A673 (cell line): ENCODE measurements at regions not wholly inside any gene's neighbourhood (a gene's known extent, or its start where the extent isn't known, plus 50 kb on each side); places are given as distances from the start of the nearest gene placed in this dataset.

ENCODE experiments used
- EZH2 ChIP-seq: fragments of 200-600 bp; sonication (generic); IDR thresholded peaks from 2 replicates; pipeline ENCODE4 v1.6.1; 2017; ENCODE audit warnings: borderline replicate concordance, low read depth, mild to moderate bottlenecking, mixed read lengths, antibody characterized with exemption, low read length; ENCODE audit not compliant: poor library complexity, severe bottlenecking
- TF ChIP-seq, protein P1 (sequence below): fragments of 300-800, 200-600 bp; sonication (generic); conservative IDR thresholded peaks from 2 replicates; pipeline ENCODE4 v1.5.1; 2017; ENCODE audit warnings: low read depth, mild to moderate bottlenecking, antibody characterized with exemption, low read length, moderate library complexity, mixed read lengths

DNA sequence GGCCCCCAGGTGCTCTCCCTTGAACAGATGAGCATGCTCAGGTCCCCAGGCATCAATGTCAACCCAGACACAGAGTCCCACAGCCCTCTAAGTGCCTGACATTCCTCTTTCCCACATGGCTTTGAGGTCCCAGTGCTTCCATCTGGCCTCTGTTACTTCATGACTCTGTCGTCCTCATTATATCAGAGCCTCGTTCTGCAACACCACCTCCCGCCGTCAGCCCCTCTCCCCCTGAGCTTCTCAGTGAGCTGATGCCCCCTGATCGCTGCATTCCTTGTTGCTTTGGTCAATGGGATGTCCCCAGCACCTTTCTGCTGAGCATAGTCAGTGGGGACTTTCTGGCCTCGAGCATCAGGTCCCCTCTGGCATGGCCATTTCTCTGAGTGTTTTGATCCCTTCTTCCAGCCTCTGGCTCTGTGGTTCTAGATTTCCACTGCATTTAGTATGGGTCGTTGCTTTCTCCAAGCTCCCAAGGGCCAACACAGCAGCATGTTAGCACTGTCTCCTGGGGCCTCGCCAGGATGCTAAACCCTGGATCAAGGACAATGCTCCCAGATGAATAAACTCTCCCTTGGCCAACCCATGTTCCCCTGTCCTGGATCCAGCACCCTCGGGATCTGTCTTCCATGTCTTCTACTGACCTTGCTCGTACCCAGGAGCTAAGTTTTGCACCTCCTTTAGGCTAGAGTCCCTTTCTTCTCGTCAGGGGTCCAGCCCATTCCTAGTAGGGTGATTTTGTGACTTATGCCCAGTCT, 143.2 kb upstream of the TWIST2 start:
- TF ChIP-seq, protein P1, sequence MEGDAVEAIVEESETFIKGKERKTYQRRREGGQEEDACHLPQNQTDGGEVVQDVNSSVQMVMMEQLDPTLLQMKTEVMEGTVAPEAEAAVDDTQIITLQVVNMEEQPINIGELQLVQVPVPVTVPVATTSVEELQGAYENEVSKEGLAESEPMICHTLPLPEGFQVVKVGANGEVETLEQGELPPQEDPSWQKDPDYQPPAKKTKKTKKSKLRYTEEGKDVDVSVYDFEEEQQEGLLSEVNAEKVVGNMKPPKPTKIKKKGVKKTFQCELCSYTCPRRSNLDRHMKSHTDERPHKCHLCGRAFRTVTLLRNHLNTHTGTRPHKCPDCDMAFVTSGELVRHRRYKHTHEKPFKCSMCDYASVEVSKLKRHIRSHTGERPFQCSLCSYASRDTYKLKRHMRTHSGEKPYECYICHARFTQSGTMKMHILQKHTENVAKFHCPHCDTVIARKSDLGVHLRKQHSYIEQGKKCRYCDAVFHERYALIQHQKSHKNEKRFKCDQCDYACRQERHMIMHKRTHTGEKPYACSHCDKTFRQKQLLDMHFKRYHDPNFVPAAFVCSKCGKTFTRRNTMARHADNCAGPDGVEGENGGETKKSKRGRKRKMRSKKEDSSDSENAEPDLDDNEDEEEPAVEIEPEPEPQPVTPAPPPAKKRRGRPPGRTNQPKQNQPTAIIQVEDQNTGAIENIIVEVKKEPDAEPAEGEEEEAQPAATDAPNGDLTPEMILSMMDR, result no peak
- no peak for TF ChIP-seq EZH2
